ENCODE measurements at regions not wholly inside any gene's neighbourhood (a gene's known extent, or its start where the extent isn't known, plus 50 kb on each side); places are given as distances from the start of the nearest gene placed in this dataset.
A peak's percentile ranks its signal among the peaks of the same experiment; 100 is the strongest.

DNA sequence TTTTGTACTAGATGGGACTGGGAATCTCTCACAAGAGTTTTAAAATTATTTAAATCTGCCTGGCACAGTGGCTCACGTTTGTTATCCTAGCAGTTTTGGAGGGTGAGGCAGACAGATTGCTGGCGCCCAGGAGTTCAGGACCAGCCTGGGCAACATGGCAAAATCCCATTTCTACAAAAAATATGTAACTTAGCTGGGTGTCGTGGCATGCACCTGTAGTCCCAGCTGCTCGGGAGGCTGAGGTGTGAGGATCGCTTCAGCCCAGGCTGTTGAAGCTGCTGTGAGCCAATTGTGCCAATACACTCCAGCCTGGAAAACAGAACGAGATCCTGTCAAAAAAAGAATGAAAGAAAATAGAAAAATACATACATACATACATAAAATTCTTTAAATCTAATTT, 685.7 kb upstream of the PIK3C3 start:
- H3K9me2 ChIP-seq (replicated peaks; ENCODE audit: low read length): no peaks in the 10 kb centered on the region
- intact Hi-C loops (cut with micrococcal nuclease): no loop called here
- no peak for TF ChIP-seq EZH2 (IDR thresholded peaks at IDR 0.05; ENCODE audit: low read length, unreplicated experiment)
- no peak for TF ChIP-seq EZH2phosphoT487 (IDR thresholded peaks at IDR 0.05; ENCODE audit: borderline replicate concordance, low read length)
- TF ChIP-seq, protein P1, sequence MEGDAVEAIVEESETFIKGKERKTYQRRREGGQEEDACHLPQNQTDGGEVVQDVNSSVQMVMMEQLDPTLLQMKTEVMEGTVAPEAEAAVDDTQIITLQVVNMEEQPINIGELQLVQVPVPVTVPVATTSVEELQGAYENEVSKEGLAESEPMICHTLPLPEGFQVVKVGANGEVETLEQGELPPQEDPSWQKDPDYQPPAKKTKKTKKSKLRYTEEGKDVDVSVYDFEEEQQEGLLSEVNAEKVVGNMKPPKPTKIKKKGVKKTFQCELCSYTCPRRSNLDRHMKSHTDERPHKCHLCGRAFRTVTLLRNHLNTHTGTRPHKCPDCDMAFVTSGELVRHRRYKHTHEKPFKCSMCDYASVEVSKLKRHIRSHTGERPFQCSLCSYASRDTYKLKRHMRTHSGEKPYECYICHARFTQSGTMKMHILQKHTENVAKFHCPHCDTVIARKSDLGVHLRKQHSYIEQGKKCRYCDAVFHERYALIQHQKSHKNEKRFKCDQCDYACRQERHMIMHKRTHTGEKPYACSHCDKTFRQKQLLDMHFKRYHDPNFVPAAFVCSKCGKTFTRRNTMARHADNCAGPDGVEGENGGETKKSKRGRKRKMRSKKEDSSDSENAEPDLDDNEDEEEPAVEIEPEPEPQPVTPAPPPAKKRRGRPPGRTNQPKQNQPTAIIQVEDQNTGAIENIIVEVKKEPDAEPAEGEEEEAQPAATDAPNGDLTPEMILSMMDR (conservative IDR thresholded peaks at IDR 0.05; ENCODE audit: low read depth, low read length): no peak
- ChIA-PET POLR2A (ENCODE audit: unreplicated experiment) (no interaction called here), CTCF (no interaction called here)
- H3K36me3 ChIP-seq (ENCODE audit: low read depth, low read length): no peaks in the 10 kb centered on the region
- no peaks in the 10 kb centered on the region for H3F3A ChIP-seq (ENCODE audit: low read length, unreplicated experiment)
- H3K4me2 ChIP-seq (ENCODE audit: low read length): no peak overlapping the region
- no peaks in the 10 kb centered on the region for H4K20me1 ChIP-seq (ENCODE audit: low read length)
- H3K79me2 ChIP-seq (ENCODE audit: low read length): no peaks in the 10 kb centered on the region
- no peak for DNase-seq
- no peaks in the 10 kb centered on the region for H3K27me3 ChIP-seq (ENCODE audit: low read length)
- H3K4me3 ChIP-seq (ENCODE audit: low read length): no peak overlapping the region
- ATAC-seq: no peak
- no peaks in the 10 kb centered on the region for H3K9me3 ChIP-seq (ENCODE audit: low read length)
- no TSS peak for BruUV-seq (replicated peaks)
- no peak overlapping the region for H3K27ac ChIP-seq (ENCODE audit: low read length)
- no peak overlapping the region for H3K9ac ChIP-seq (ENCODE audit: low read length)
- no peak overlapping the region for H2AFZ ChIP-seq (ENCODE audit: low read length)
- H3K4me1 ChIP-seq (ENCODE audit: insufficient read depth, low read length): no peaks in the 10 kb centered on the region

DNA sequence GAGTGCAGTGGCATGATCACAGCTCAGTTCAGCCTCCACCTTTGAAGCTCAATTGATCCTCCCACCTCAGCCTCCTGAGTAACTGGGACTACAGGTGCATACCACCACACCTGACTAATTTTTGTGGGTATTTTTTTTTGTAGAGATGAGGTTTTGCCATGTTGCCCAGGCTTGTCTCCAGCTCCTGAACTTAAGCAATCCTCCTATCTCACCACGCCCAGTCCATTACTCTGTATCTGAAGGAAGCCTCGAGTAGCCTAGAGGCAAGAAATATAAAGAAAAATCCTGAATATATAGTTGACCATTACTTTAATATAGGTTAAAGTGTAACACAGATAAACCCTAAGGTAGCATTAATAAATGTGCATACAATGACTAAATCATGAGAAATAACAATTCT, 686.8 kb upstream of the PIK3C3 start:
- no TSS peak for BruUV-seq (replicated peaks)
- no peak overlapping the region for H2AFZ ChIP-seq (ENCODE audit: low read length)
- H3K79me2 ChIP-seq (ENCODE audit: low read length): no peaks in the 10 kb centered on the region
- ChIA-PET POLR2A (ENCODE audit: unreplicated experiment) (no interaction called here), CTCF (no interaction called here)
- H3F3A ChIP-seq (ENCODE audit: low read length, unreplicated experiment): no peaks in the 10 kb centered on the region
- H3K27ac ChIP-seq (ENCODE audit: low read length): no peak overlapping the region
- ATAC-seq (no peak), DNase-seq (no peak)
- no peaks in the 10 kb centered on the region for H3K9me3 ChIP-seq (ENCODE audit: low read length)
- intact Hi-C loops (cut with micrococcal nuclease): no loop called here
- no peak overlapping the region for H3K9ac ChIP-seq (ENCODE audit: low read length)
- no peaks in the 10 kb centered on the region for H3K9me2 ChIP-seq (replicated peaks; ENCODE audit: low read length)
- TF ChIP-seq EZH2 (IDR thresholded peaks at IDR 0.05; ENCODE audit: low read length, unreplicated experiment): no peak
- TF ChIP-seq, protein P1 (conservative IDR thresholded peaks at IDR 0.05; ENCODE audit: low read depth, low read length): no peak
- TF ChIP-seq EZH2phosphoT487 (IDR thresholded peaks at IDR 0.05; ENCODE audit: borderline replicate concordance, low read length): no peak
- no peaks in the 10 kb centered on the region for H3K4me1 ChIP-seq (ENCODE audit: insufficient read depth, low read length)
- H4K20me1 ChIP-seq (ENCODE audit: low read length): no peaks in the 10 kb centered on the region
- H3K36me3 ChIP-seq (ENCODE audit: low read depth, low read length): no peaks in the 10 kb centered on the region
- no peak overlapping the region for H3K4me3 ChIP-seq (ENCODE audit: low read length)
- H3K27me3 ChIP-seq (ENCODE audit: low read length): no peaks in the 10 kb centered on the region
- H3K4me2 ChIP-seq (ENCODE audit: low read length): no peak overlapping the region

DNA sequence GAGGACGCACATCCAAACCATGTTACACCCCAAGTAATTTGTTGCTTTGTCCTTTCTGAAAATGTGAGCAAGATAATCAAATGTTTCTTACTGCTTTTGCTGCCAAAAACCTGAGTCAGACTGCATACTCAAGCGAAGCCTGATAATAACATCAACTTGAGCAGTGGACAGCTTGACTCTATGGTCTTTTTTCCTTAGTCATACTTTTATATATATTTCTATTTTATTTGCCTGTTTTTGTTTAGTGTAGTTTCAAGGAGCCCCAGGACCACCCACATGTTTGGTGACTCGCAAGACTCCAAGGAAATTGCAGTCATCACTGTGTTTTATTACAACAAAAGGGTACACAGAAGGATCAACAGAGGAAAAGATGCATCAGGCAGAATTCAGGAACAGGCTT, 688.4 kb upstream of the PIK3C3 start:
- CTCF ChIA-PET: no interaction called here
- Histone ChIP-seq H3K9ac (ENCODE audit: low read length) (no peak overlapping the region), H3K4me1 (ENCODE audit: insufficient read depth, low read length) (no peaks in the 10 kb centered on the region), H3K27me3 (ENCODE audit: low read length) (no peaks in the 10 kb centered on the region), H3K4me3 (ENCODE audit: low read length) (no peak overlapping the region), H2AFZ (ENCODE audit: low read length) (no peak overlapping the region), H3F3A (ENCODE audit: low read length, unreplicated experiment) (no peaks in the 10 kb centered on the region), H4K20me1 (ENCODE audit: low read length) (no peaks in the 10 kb centered on the region), H3K9me3 (ENCODE audit: low read length) (no peaks in the 10 kb centered on the region), H3K4me2 (ENCODE audit: low read length) (no peak overlapping the region), H3K9me2 (replicated peaks; ENCODE audit: low read length) (no peaks in the 10 kb centered on the region), H3K79me2 (ENCODE audit: low read length) (no peaks in the 10 kb centered on the region), H3K36me3 (ENCODE audit: low read depth, low read length) (no peaks in the 10 kb centered on the region), H3K27ac (ENCODE audit: low read length) (no peak overlapping the region)
- no TSS peak for BruUV-seq (replicated peaks)
- TF ChIP-seq, protein P1 (conservative IDR thresholded peaks at IDR 0.05; ENCODE audit: low read depth, low read length): no peak
- ATAC-seq: peak; percentile 56; the same call in 1 of the 2 replicates
- intact Hi-C loops (cut with micrococcal nuclease): no loop called here
- POLR2A ChIA-PET (ENCODE audit: unreplicated experiment): no interaction called here
- peak; percentile 18 for DNase-seq
